ENCODE measurements at regions not wholly inside any gene's neighbourhood (a gene's known extent, or its start where the extent isn't known, plus 50 kb on each side); places are given as distances from the start of the nearest gene placed in this dataset.

- TF ChIP-seq, protein P1, sequence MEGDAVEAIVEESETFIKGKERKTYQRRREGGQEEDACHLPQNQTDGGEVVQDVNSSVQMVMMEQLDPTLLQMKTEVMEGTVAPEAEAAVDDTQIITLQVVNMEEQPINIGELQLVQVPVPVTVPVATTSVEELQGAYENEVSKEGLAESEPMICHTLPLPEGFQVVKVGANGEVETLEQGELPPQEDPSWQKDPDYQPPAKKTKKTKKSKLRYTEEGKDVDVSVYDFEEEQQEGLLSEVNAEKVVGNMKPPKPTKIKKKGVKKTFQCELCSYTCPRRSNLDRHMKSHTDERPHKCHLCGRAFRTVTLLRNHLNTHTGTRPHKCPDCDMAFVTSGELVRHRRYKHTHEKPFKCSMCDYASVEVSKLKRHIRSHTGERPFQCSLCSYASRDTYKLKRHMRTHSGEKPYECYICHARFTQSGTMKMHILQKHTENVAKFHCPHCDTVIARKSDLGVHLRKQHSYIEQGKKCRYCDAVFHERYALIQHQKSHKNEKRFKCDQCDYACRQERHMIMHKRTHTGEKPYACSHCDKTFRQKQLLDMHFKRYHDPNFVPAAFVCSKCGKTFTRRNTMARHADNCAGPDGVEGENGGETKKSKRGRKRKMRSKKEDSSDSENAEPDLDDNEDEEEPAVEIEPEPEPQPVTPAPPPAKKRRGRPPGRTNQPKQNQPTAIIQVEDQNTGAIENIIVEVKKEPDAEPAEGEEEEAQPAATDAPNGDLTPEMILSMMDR (IDR thresholded peaks at IDR 0.05; ENCODE audit: insufficient read depth, low read depth, low read length): no peak
- no peak for TF ChIP-seq EZH2 (IDR thresholded peaks at IDR 0.05; ENCODE audit: insufficient read depth, low read length)
Observed at GRCh38 chr11:42521994-42522393, 789.8 kb upstream of the API5 start.
